IgD-negative memory B cell (primary cell): ENCODE measurements at regions not wholly inside any gene's neighbourhood (a gene's known extent, or its start where the extent isn't known, plus 50 kb on each side); places are given as distances from the start of the nearest gene placed in this dataset.
A peak's percentile ranks its signal among the peaks of the same experiment; 100 is the strongest.
"Not testable (repeated sequence)": the region's sequence is repeated elsewhere in the genome, so short reads cannot be mapped to it uniquely, and the experiment has no call there.

Source experiments
- H3K27ac Mint-ChIP-seq, 3 donors: one replicate each; pipeline ENCODE4 v1.8.0; 2020 to 2022; ENCODE audit warnings: mild to moderate bottlenecking in 3 of 3, mixed read lengths in 3 of 3, moderate library complexity in 1 of 3
- H3K27me3 Mint-ChIP-seq: one replicate; pipeline ENCODE4 v1.8.0; 2021; ENCODE audit warnings: mixed read lengths
- H3K36me3 Mint-ChIP-seq: one replicate; pipeline ENCODE4 v1.8.0; 2020; ENCODE audit warnings: mild to moderate bottlenecking, mixed read lengths
- H3K4me1 Mint-ChIP-seq, 3 donors: one replicate each; pipeline ENCODE4 v1.8.0; 2020 to 2022; ENCODE audit warnings: mixed read lengths in 3 of 3, mild to moderate bottlenecking in 1 of 3
- H3K4me3 Mint-ChIP-seq, 4 donors: one replicate each; pipeline ENCODE4 v1.8.0; 2020 to 2022; ENCODE audit warnings: mild to moderate bottlenecking in 4 of 4, mixed read lengths in 4 of 4, moderate library complexity in 3 of 4
- H3K9me3 Mint-ChIP-seq, 3 donors: one replicate each; pipeline ENCODE4 v1.8.0; 2020 to 2021; ENCODE audit warnings: mixed read lengths in 3 of 3, mild to moderate bottlenecking in 1 of 3

DNA sequence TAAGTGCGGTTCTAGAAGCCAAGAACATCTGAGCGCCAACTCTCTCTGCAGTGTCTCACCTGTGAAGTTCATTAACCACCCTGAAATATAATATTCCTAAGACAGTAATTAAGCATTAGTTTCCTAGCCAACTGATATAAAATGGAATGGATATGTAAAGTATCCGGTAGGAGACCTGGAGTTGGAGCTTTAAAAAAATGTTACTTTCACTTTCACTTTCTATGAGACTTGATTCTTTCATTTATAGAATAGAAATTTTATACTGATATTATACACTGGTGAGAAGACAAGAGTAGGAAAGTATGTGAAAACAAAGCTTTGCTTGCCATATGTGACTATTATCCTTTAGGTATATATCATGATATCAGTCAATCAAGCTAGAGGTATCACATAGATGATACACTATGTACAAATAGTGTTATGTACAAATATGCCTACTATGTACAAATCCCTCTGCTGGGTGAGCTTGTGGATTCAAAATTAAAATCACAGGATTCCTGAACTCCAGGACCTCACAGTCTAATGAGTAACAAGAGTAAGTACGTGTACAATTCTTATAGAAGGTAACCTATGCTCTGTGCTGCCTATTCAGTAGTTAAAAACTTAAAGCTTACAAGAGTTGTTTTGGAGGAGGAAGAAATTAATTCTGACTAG is 934.2 kb downstream of the TTLL7 start:
- no peak overlapping the region for H3K4me3 Mint-ChIP-seq
- H3K9me3 Mint-ChIP-seq, result peaks cover 0 to 2% (median 0%) of the 10 kb centered on the region in 3 donors
- peaks cover 1% of the 10 kb centered on the region for H3K27me3 Mint-ChIP-seq
- no peaks in the 10 kb centered on the region for H3K36me3 Mint-ChIP-seq
- H3K27ac Mint-ChIP-seq, result no peak overlapping the region
- no peaks in the 10 kb centered on the region for H3K4me1 Mint-ChIP-seq

GRCh38 chr1:83060651-83061390 is 938.1 kb downstream of the TTLL7 start:
- Mint-ChIP-seq H3K27me3 (peaks cover 1% of the 10 kb centered on the region), H3K4me3 (no peak overlapping the region), H3K4me1 (no peaks in the 10 kb centered on the region), H3K9me3 (no peaks in the 10 kb centered on the region), H3K27ac (no peak overlapping the region), H3K36me3 (no peaks in the 10 kb centered on the region)

DNA sequence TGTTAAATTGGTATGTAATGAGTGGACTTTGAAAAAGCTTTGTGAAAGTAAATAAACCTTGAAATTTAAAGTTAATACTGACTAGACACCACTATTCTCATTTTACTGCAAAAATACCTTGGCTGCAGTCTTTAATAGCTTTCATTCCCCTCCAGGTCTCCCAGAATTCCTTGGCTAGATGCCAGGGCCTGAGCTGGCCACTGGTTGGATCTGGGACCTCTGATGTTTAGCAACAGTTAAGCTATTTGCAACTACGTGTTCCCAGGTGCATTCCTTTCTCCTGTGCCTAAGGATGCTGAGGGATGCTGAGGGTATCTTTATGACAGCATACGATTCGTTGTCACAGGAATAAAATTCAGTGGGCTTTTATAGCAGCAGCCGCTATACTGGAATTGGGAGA is 938.7 kb downstream of the TTLL7 start:
- H3K27me3 Mint-ChIP-seq, result peaks cover 1% of the 10 kb centered on the region
- H3K9me3 Mint-ChIP-seq, result peaks cover 0 to 2% (median 0%) of the 10 kb centered on the region in 3 donors
- no peaks in the 10 kb centered on the region for H3K4me1 Mint-ChIP-seq
- no peaks in the 10 kb centered on the region for H3K36me3 Mint-ChIP-seq
- H3K27ac Mint-ChIP-seq, result no peak overlapping the region
- H3K4me3 Mint-ChIP-seq, result no peak overlapping the region

DNA sequence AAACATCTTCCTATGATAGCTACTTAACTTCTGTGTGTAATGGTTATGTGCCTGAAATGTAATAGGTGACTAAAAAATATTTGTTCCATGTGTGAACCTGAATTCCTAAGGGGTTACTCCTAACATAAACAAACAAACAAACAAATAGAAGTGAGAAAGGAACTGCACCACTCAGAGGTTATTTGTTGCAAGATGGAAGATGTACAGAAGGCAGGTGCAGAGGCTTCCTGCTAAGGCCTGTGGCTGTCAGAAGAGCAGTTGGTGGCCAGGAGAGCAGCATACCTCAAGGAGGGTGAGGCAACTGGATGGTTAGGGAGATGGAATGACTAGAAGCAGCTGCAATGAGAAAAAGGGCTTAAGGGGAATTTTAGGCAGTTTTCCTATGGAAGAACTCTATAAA is 940.6 kb downstream of the TTLL7 start:
- peaks cover 2 to 6% (median 2%) of the 10 kb centered on the region in 3 donors for H3K9me3 Mint-ChIP-seq
- no peaks in the 10 kb centered on the region for H3K36me3 Mint-ChIP-seq
- no peaks in the 10 kb centered on the region for H3K27me3 Mint-ChIP-seq
- H3K4me3 Mint-ChIP-seq, result no peak overlapping the region
- H3K27ac Mint-ChIP-seq, result no peak overlapping the region
- H3K4me1 Mint-ChIP-seq, result no peaks in the 10 kb centered on the region

- H3K27me3 Mint-ChIP-seq, result no peaks in the 10 kb centered on the region
- H3K4me1 Mint-ChIP-seq, result no peaks in the 10 kb centered on the region
- H3K9me3 Mint-ChIP-seq, result peaks cover 2 to 12% (median 6%) of the 10 kb centered on the region in 3 donors
- no peak overlapping the region for H3K4me3 Mint-ChIP-seq
- H3K36me3 Mint-ChIP-seq, result no peaks in the 10 kb centered on the region
- H3K27ac Mint-ChIP-seq, result peak overlapping the region in 1 of 3 donors; percentile 14
Observed at GRCh38 chr1:83055391-83056170, 943.4 kb downstream of the TTLL7 start.

GRCh38 chr1:83053446-83053845 is 945.5 kb downstream of the TTLL7 start:
- no peaks in the 10 kb centered on the region for H3K27me3 Mint-ChIP-seq
- no peaks in the 10 kb centered on the region for H3K4me1 Mint-ChIP-seq
- no peak overlapping the region for H3K27ac Mint-ChIP-seq
- H3K36me3 Mint-ChIP-seq, result no peaks in the 10 kb centered on the region
- peaks cover 2 to 12% (median 8%) of the 10 kb centered on the region in 3 donors for H3K9me3 Mint-ChIP-seq
- H3K4me3 Mint-ChIP-seq, result no peak overlapping the region

DNA sequence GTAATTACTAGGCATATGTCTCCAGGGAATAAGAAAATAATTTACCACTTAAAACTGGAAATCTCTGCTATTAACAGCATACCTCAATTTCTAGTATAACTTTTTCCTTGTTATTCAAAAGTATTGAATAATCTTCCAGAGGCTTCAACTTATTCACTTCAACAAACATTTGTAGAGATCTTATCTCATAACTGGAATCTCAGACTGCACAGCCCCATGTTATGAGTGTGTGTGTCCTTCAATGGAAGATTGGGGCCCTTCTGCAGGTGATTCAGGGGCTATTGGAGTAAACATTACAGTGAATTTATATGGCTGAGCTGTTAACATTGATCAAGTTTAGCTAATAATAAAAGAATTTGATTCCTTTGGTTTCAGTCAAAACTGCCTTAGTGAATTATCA is 946.1 kb downstream of the TTLL7 start:
- no peak overlapping the region for H3K4me3 Mint-ChIP-seq
- no peaks in the 10 kb centered on the region for H3K27me3 Mint-ChIP-seq
- no peaks in the 10 kb centered on the region for H3K4me1 Mint-ChIP-seq
- H3K27ac Mint-ChIP-seq, result no peak overlapping the region
- H3K36me3 Mint-ChIP-seq, result no peaks in the 10 kb centered on the region
- H3K9me3 Mint-ChIP-seq, result peaks cover 2 to 12% (median 8%) of the 10 kb centered on the region in 3 donors

DNA sequence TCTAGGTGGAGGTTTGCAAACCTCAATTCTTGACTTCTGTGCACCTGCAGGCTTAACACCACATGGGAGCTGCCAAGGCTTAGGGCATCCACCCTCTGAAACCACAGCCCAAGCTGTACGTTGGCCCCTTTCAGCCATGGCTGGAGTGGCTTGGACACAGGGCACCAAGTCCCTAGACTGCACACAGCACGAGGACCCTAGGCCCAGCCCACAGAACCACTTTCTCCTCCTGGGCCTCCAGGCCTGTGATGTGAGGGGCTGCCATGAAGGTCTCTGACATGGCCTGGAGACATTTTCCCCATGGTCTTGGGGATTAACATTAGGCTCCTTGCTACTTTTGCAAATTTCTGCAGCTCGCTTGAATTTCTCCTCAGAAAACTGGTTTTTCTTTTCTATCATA is 947.9 kb downstream of the TTLL7 start:
- H3K4me1 Mint-ChIP-seq, H3K27ac Mint-ChIP-seq, H3K27me3 Mint-ChIP-seq, H3K36me3 Mint-ChIP-seq, H3K4me3 Mint-ChIP-seq: not testable (repeated sequence)
- H3K9me3 Mint-ChIP-seq, result peaks cover 2 to 19% (median 8%) of the 10 kb centered on the region in 3 donors

DNA sequence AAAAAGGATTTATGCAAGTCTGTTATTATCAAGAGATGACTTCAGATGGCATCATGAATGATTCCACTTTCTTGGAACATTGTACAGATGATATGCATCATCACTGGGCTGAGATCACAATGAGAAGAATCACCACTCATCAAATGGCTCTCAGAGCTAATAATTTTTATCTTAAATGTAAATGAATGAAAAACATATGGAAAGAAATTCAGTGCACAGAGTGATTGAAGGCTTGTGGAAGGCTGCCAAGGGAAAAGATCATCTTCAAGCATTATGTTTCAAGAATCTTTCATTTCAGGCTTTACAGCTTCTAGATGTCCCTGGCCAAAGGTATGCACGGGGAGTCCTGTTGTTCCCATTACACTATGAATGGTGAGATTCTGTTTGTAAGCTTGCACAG is 955.7 kb downstream of the TTLL7 start:
- Mint-ChIP-seq H3K4me1 (no peaks in the 10 kb centered on the region), H3K4me3 (no peak overlapping the region)

DNA sequence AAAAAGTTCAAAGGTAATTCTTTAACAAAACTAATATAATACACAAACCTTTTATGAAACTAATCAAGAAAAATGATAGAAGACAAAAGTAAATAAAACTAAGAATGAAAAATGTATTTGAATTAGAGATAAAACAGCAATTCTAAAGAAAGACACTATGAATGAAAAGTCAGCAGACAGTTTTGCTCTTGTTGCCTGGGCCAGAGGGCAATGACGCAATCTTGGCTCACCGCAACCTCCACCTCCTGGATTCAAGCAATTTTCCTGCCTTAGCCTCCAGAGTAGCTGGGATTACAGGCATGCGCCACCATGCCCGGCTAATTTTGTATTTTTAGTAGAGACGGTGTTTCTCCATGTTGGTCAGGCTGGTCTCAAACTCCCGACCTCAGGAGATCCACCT is 959.8 kb downstream of the TTLL7 start:
- not testable (repeated sequence) for H3K4me1 Mint-ChIP-seq, H3K4me3 Mint-ChIP-seq, H3K9me3 Mint-ChIP-seq, H3K36me3 Mint-ChIP-seq, H3K27ac Mint-ChIP-seq, H3K27me3 Mint-ChIP-seq

More for the DNA sequence above, 955.7 kb downstream of the TTLL7 start:
- H3K9me3 Mint-ChIP-seq, result peaks cover 1 to 14% (median 2%) of the 10 kb centered on the region in 3 donors
- no peaks in the 10 kb centered on the region for H3K36me3 Mint-ChIP-seq
- H3K27ac Mint-ChIP-seq, result no peak overlapping the region
- H3K27me3 Mint-ChIP-seq, result no peaks in the 10 kb centered on the region

DNA sequence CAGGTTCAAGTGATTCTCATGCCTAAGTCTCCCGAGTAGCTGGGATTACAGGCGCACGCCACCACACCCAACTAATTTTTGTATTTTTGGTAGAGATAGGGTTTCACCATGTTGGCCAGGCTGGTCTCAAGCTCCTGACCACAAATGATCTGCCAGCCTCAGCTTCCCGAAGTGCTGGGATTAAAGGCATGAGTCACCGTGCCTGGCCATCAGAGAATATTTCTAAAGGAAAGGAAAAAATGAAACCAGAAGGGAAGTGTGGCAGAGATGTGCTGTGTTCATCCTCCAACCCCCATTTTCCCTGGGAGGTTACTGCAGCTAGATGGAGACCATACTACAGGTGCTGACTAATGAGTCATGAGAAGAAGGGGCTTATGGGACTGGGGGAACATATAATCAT is 964.1 kb downstream of the TTLL7 start:
- H3K4me1 Mint-ChIP-seq, result no peaks in the 10 kb centered on the region
- no peaks in the 10 kb centered on the region for H3K27me3 Mint-ChIP-seq
- H3K4me3 Mint-ChIP-seq, result no peak overlapping the region
- no peaks in the 10 kb centered on the region for H3K36me3 Mint-ChIP-seq
- peaks cover 6 to 14% (median 10%) of the 10 kb centered on the region in 3 donors for H3K9me3 Mint-ChIP-seq
- H3K27ac Mint-ChIP-seq, result no peak overlapping the region

- H3K9me3 Mint-ChIP-seq, result peaks cover 6 to 14% (median 10%) of the 10 kb centered on the region in 3 donors
- no peaks in the 10 kb centered on the region for H3K27me3 Mint-ChIP-seq
- H3K27ac Mint-ChIP-seq, result no peak overlapping the region
- H3K4me1 Mint-ChIP-seq, result no peaks in the 10 kb centered on the region
- no peaks in the 10 kb centered on the region for H3K36me3 Mint-ChIP-seq
- H3K4me3 Mint-ChIP-seq, result no peak overlapping the region
Observed at GRCh38 chr1:83033682-83034081, 965.2 kb downstream of the TTLL7 start.

DNA sequence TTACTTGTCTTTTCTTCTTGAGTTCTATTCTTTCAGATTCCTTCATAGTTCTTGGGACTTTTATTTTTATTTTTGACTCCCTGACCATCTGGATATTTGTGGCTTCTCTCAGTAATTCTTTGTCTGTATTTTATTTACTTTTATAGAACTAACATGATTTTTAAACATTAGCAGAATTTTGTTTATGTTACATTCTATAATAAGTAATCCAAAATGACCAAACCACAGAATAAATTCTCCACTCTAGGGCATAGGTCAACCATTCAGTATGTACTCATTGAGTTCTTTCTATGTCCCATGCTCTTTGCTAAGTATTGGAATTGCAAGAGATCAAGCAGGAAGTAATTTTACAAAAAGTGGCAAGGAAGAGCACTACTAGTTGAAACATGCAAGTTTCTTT is 969.0 kb downstream of the TTLL7 start:
- Mint-ChIP-seq H3K27ac (no peak overlapping the region), H3K9me3 (peaks cover 3 to 14% (median 8%) of the 10 kb centered on the region in 3 donors), H3K4me1 (no peaks in the 10 kb centered on the region), H3K36me3 (no peaks in the 10 kb centered on the region), H3K4me3 (no peak overlapping the region), H3K27me3 (no peaks in the 10 kb centered on the region)

- no peaks in the 10 kb centered on the region for H3K27me3 Mint-ChIP-seq
- H3K4me1 Mint-ChIP-seq, result peaks cover 0 to 1% (median 0%) of the 10 kb centered on the region in 3 donors
- peaks cover 2 to 14% (median 8%) of the 10 kb centered on the region in 3 donors for H3K9me3 Mint-ChIP-seq
- no peak overlapping the region for H3K27ac Mint-ChIP-seq
- H3K36me3 Mint-ChIP-seq, result no peaks in the 10 kb centered on the region
- H3K4me3 Mint-ChIP-seq, result no peak overlapping the region
Observed at GRCh38 chr1:83029050-83029449, 969.9 kb downstream of the TTLL7 start.

DNA sequence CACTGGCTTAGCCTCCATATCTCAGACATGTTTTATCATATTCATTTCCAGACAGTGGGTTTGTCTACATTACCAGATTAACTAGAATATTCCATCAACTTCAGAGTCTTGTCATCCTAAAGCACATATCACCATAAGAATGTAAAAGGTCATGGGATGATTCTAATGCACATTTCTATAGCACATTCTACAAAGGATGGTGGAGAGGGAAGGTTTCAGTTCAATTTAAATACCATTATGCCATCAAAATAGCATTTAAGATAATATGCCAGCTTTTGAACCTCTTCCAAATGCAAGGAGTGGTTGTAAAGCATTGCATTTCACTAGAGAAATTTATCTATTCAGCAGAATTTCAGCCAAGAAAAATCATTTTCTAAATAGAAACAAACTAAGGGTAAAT is 970.5 kb downstream of the TTLL7 start:
- Mint-ChIP-seq H3K9me3 (peaks cover 0 to 17% (median 8%) of the 10 kb centered on the region in 3 donors), H3K27ac (no peak overlapping the region), H3K27me3 (no peaks in the 10 kb centered on the region), H3K4me1 (peaks cover 0 to 1% (median 0%) of the 10 kb centered on the region in 3 donors), H3K36me3 (no peaks in the 10 kb centered on the region), H3K4me3 (no peak overlapping the region)
